ENCODE measurements at regions not wholly inside any gene's neighbourhood (a gene's known extent, or its start where the extent isn't known, plus 50 kb on each side); places are given as distances from the start of the nearest gene placed in this dataset.

- no peak overlapping the region for H3K4me3 ChIP-seq (ENCODE audit: control insufficient read depth, low read depth, low read length)
- TF ChIP-seq CTCF (IDR thresholded peaks at IDR 0.05; ENCODE audit: control insufficient read depth, insufficient read depth, low read depth, low read length, missing control alignments) = no peak
- DNase-seq (ENCODE audit: low read depth) = no peak
These were observed 1148.5 kb upstream of the AUTS2 start for GRCh38 chr7:68449816-68450215.

GRCh38 chr7:68454931-68455330 is 1143.3 kb upstream of the AUTS2 start:
- no peak for DNase-seq (ENCODE audit: low read depth)
- TF ChIP-seq CTCF (IDR thresholded peaks at IDR 0.05; ENCODE audit: control insufficient read depth, insufficient read depth, low read depth, low read length, missing control alignments) = no peak
- no peak overlapping the region for H3K4me3 ChIP-seq (ENCODE audit: control insufficient read depth, low read depth, low read length)

GRCh38 chr7:68456469-68456868 is 1141.8 kb upstream of the AUTS2 start:
- DNase-seq (ENCODE audit: low read depth) = no peak
- H3K4me3 ChIP-seq (ENCODE audit: control insufficient read depth, low read depth, low read length) = no peak overlapping the region
- no peak for TF ChIP-seq CTCF (IDR thresholded peaks at IDR 0.05; ENCODE audit: control insufficient read depth, insufficient read depth, low read depth, low read length, missing control alignments)

- DNase-seq (ENCODE audit: low read depth) = no peak
- no peak overlapping the region for H3K4me3 ChIP-seq (ENCODE audit: control insufficient read depth, low read depth, low read length)
- TF ChIP-seq CTCF (IDR thresholded peaks at IDR 0.05; ENCODE audit: control insufficient read depth, insufficient read depth, low read depth, low read length, missing control alignments) = no peak
These were observed 1140.8 kb upstream of the AUTS2 start for GRCh38 chr7:68457481-68457880.

- no peak for DNase-seq (ENCODE audit: low read depth)
- H3K4me3 ChIP-seq (ENCODE audit: control insufficient read depth, low read depth, low read length) = no peak overlapping the region
- no peak for TF ChIP-seq CTCF (IDR thresholded peaks at IDR 0.05; ENCODE audit: control insufficient read depth, insufficient read depth, low read depth, low read length, missing control alignments)
These were observed 1140.0 kb upstream of the AUTS2 start for GRCh38 chr7:68458010-68458908.

- no peak for TF ChIP-seq CTCF (IDR thresholded peaks at IDR 0.05; ENCODE audit: control insufficient read depth, insufficient read depth, low read depth, low read length, missing control alignments)
- H3K4me3 ChIP-seq (ENCODE audit: control insufficient read depth, low read depth, low read length) = no peak overlapping the region
- peak; percentile 35 for DNase-seq (ENCODE audit: low read depth)
These were observed 1136.8 kb upstream of the AUTS2 start for GRCh38 chr7:68461430-68461829.
